ENCODE measurements at regions not wholly inside any gene's neighbourhood (a gene's known extent, or its start where the extent isn't known, plus 50 kb on each side); places are given as distances from the start of the nearest gene placed in this dataset.

- no peaks in the 10 kb centered on the region for H3K27me3 ChIP-seq
- no peak overlapping the region for H3K4me3 ChIP-seq
- WGBS, 2 donors: 88 to 95% methylated on average over 2 to 6 of the region's 6 CpGs
- peaks cover 0 to 5% (median 2%) of the 10 kb centered on the region in 4 donors for H3K4me1 ChIP-seq
- DNase-seq: peak in 1 of 2 donors; percentile 28
- TF ChIP-seq POLR2AphosphoS5 (IDR thresholded peaks at IDR 0.05) (no peak), CTCF (IDR thresholded peaks at IDR 0.05) (no peak), POLR2A (IDR thresholded peaks at IDR 0.05) (no peak), EP300 (IDR thresholded peaks at IDR 0.05) (no peak)
- H3K36me3 ChIP-seq: no peaks in the 10 kb centered on the region
- peak overlapping the region in 2 of 4 donors; percentile 71 to 83 for H3K27ac ChIP-seq
- no peaks in the 10 kb centered on the region for H3K9me3 ChIP-seq
- ATAC-seq (ENCODE audit: low FRiP score in 2 of 2): peak in 1 of 2 donors; percentile 8
Measured at GRCh38 chr4:42787079-42787463, 105.4 kb upstream of the GRXCR1 start.

- WGBS, 2 donors: 54 to 64% methylated on average over 5 to 6 of the region's 6 CpGs
- Histone ChIP-seq H3K9me3 (no peaks in the 10 kb centered on the region), H3K36me3 (no peaks in the 10 kb centered on the region), H3K27me3 (no peaks in the 10 kb centered on the region), H3K4me3 (peak overlapping the region in 3 of 4 donors; percentile 8 to 23 (median 9)), H3K27ac (peak overlapping the region in 3 of 4 donors; percentile 40 to 83 (median 71)), H3K4me1 (peaks cover 0 to 5% (median 2%) of the 10 kb centered on the region in 4 donors)
- peak in 1 of 2 donors; percentile 14 for TF ChIP-seq POLR2AphosphoS5 (IDR thresholded peaks at IDR 0.05)
- TF ChIP-seq CTCF (IDR thresholded peaks at IDR 0.05): peak in 1 of 6 experiments; percentile 16
- no peak for TF ChIP-seq EP300 (IDR thresholded peaks at IDR 0.05)
- TF ChIP-seq POLR2A (IDR thresholded peaks at IDR 0.05): peak in 1 of 4 donors; percentile 49
- peak in 1 of 2 donors; percentile 84 for DNase-seq
- peak; percentile 68 to 93 for ATAC-seq (ENCODE audit: low FRiP score in 2 of 2)
Measured at GRCh38 chr4:42786350-42787078, 106.0 kb upstream of the GRXCR1 start.

GRCh38 chr4:42785817-42786216, 106.7 kb upstream of the GRXCR1 start:
- 70 to 84% methylated on average over 4 to 5 of the region's 5 CpGs for WGBS, 2 donors
- H3K27me3 ChIP-seq: no peaks in the 10 kb centered on the region

GRCh38 chr4:42781315-42781714, 111.2 kb upstream of the GRXCR1 start:
- DNase-seq (no peak), ATAC-seq (ENCODE audit: low FRiP score in 2 of 2) (no peak)
- Histone ChIP-seq H3K27ac (no peak overlapping the region), H3K36me3 (no peaks in the 10 kb centered on the region), H3K9me3 (no peaks in the 10 kb centered on the region), H3K4me1 (no peaks in the 10 kb centered on the region), H3K4me3 (no peak overlapping the region), H3K27me3 (no peaks in the 10 kb centered on the region)
- WGBS, 2 donors: 48 to 63% methylated on average over 2 of the region's 2 CpGs
- no peak for TF ChIP-seq EP300 (IDR thresholded peaks at IDR 0.05)
- TF ChIP-seq POLR2A (IDR thresholded peaks at IDR 0.05): no peak
- no peak for TF ChIP-seq CTCF (IDR thresholded peaks at IDR 0.05)
- no peak for TF ChIP-seq POLR2AphosphoS5 (IDR thresholded peaks at IDR 0.05)

More at GRCh38 chr4:42785817-42786216, 106.7 kb upstream of the GRXCR1 start:
- H3K4me3 ChIP-seq: peak overlapping the region in 3 of 4 donors; percentile 8 to 23 (median 9)
- ATAC-seq (ENCODE audit: low FRiP score in 2 of 2): peak; percentile 39 to 68
- peaks cover 0 to 5% (median 2%) of the 10 kb centered on the region in 4 donors for H3K4me1 ChIP-seq
- H3K27ac ChIP-seq: peak overlapping the region in 2 of 4 donors; percentile 71 to 83
- TF ChIP-seq CTCF (IDR thresholded peaks at IDR 0.05) (no peak), EP300 (IDR thresholded peaks at IDR 0.05) (no peak), POLR2A (IDR thresholded peaks at IDR 0.05) (no peak), POLR2AphosphoS5 (IDR thresholded peaks at IDR 0.05) (no peak)
- peak in 1 of 2 donors; percentile 42 for DNase-seq
- H3K36me3 ChIP-seq: no peaks in the 10 kb centered on the region
- H3K9me3 ChIP-seq: no peaks in the 10 kb centered on the region

All from upper lobe of left lung (tissue), 6 donors.